ENCODE measurements at regions not wholly inside any gene's neighbourhood (a gene's known extent, or its start where the extent isn't known, plus 50 kb on each side); places are given as distances from the start of the nearest gene placed in this dataset.
"Not testable (repeated sequence)": the region's sequence is repeated elsewhere in the genome, so short reads cannot be mapped to it uniquely, and the experiment has no call there.

GRCh38 chr2:58336416-58336815, 95.3 kb upstream of the FANCL start:
- TF ChIP-seq CREB5 (CRISPR knock-in tag; IDR thresholded peaks at IDR 0.05; ENCODE audit: low read depth) (no peak), TOX (CRISPR knock-in tag; IDR thresholded peaks at IDR 0.05; ENCODE audit: borderline replicate concordance) (no peak), SNAI2 (CRISPR knock-in tag; IDR thresholded peaks at IDR 0.05) (no peak), ZC3H10 (CRISPR knock-in tag; IDR thresholded peaks at IDR 0.05) (no peak), ARNTL (CRISPR knock-in tag; IDR thresholded peaks at IDR 0.05; ENCODE audit: borderline replicate concordance, low read depth) (no peak), CSRNP3 (CRISPR knock-in tag; IDR thresholded peaks at IDR 0.05) (no peak), RARB (CRISPR knock-in tag; IDR thresholded peaks at IDR 0.05) (no peak), ZFP3 (CRISPR knock-in tag; IDR thresholded peaks at IDR 0.05) (no peak), TCF4 (CRISPR knock-in tag; IDR thresholded peaks at IDR 0.05; ENCODE audit: borderline replicate concordance) (no peak), ZNF70 (CRISPR knock-in tag; IDR thresholded peaks at IDR 0.05) (no peak), CSDC2 (CRISPR knock-in tag; IDR thresholded peaks at IDR 0.05) (no peak)
- ATAC-seq: no peak

GRCh38 chr2:58334414-58334813, 93.3 kb upstream of the FANCL start:
- TF ChIP-seq CREB5 (CRISPR knock-in tag; IDR thresholded peaks at IDR 0.05; ENCODE audit: low read depth) (no peak), ZNF70 (CRISPR knock-in tag; IDR thresholded peaks at IDR 0.05) (no peak), ARNTL (CRISPR knock-in tag; IDR thresholded peaks at IDR 0.05; ENCODE audit: borderline replicate concordance, low read depth) (no peak), CSRNP3 (CRISPR knock-in tag; IDR thresholded peaks at IDR 0.05) (no peak), ISL1 (CRISPR knock-in tag; IDR thresholded peaks at IDR 0.05) (no peak), OSR1 (CRISPR knock-in tag; IDR thresholded peaks at IDR 0.05) (no peak), TCF4 (CRISPR knock-in tag; IDR thresholded peaks at IDR 0.05; ENCODE audit: borderline replicate concordance) (no peak), SNAI2 (CRISPR knock-in tag; IDR thresholded peaks at IDR 0.05) (no peak)
- no peak for ATAC-seq

DNA sequence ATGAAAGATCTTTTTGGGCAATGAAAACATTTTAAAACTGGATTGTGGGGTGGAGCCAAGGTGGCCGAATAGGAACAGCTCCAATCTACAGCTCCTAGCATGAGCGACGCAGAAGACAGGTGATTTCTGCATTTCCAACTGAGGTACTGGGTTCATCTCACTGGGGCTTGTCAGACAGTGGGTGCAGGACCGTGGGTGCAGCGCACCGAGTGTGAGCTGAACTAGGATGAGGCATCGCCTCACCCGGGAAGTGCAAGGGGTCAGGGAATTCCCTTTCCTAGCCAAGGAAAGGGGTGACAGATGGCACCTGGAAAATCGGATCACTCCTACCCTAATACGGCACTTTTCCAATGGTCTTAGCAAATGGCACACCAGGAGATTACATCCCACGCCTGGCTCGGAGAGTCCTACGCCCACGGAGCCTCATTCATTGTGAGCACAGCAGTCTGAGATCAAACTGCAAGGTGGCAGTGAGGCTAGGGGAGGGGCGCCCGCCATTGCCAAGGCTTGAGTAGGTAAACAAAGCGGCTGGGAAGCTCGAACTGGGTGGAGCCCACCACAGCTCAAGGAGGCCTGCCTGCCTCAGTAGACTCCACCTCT, 84.3 kb upstream of the FANCL start:
- not testable (repeated sequence) for ATAC-seq

DNA sequence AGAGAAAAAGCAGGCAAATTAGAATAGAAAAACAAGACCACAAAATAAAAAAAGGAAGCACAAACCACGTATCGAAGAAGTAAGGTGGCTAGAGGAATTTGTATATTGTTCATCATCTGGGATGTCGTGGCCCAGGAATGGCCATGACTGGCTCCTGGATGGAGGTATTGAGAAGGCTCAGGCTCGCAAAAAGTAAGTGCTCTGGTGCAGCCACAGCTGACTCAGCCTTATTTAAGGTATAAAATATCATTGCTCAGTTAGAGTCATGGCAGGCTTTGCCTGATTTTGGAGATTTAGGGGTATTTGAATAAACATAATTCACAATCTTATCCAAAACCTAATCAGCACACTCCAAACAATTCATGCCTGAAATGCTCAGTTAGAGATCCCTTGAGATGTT, 78.4 kb upstream of the FANCL start:
- ATAC-seq: no peak
- TF ChIP-seq, protein P1, sequence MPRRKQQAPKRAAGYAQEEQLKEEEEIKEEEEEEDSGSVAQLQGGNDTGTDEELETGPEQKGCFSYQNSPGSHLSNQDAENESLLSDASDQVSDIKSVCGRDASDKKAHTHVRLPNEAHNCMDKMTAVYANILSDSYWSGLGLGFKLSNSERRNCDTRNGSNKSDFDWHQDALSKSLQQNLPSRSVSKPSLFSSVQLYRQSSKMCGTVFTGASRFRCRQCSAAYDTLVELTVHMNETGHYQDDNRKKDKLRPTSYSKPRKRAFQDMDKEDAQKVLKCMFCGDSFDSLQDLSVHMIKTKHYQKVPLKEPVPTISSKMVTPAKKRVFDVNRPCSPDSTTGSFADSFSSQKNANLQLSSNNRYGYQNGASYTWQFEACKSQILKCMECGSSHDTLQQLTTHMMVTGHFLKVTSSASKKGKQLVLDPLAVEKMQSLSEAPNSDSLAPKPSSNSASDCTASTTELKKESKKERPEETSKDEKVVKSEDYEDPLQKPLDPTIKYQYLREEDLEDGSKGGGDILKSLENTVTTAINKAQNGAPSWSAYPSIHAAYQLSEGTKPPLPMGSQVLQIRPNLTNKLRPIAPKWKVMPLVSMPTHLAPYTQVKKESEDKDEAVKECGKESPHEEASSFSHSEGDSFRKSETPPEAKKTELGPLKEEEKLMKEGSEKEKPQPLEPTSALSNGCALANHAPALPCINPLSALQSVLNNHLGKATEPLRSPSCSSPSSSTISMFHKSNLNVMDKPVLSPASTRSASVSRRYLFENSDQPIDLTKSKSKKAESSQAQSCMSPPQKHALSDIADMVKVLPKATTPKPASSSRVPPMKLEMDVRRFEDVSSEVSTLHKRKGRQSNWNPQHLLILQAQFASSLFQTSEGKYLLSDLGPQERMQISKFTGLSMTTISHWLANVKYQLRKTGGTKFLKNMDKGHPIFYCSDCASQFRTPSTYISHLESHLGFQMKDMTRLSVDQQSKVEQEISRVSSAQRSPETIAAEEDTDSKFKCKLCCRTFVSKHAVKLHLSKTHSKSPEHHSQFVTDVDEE (CRISPR knock-in tag; IDR thresholded peaks at IDR 0.05): no peak
- no peak for TF ChIP-seq SNAI2 (CRISPR knock-in tag; IDR thresholded peaks at IDR 0.05)
- TF ChIP-seq BACH2 (CRISPR knock-in tag; IDR thresholded peaks at IDR 0.05; ENCODE audit: borderline replicate concordance): no peak
- TF ChIP-seq ARNTL (CRISPR knock-in tag; IDR thresholded peaks at IDR 0.05; ENCODE audit: borderline replicate concordance, low read depth): no peak
- TF ChIP-seq ZFP30 (CRISPR knock-in tag; IDR thresholded peaks at IDR 0.05): no peak
- TF ChIP-seq ESRRG (CRISPR knock-in tag; IDR thresholded peaks at IDR 0.05): no peak
- TF ChIP-seq ZNF565 (CRISPR knock-in tag; conservative IDR thresholded peaks at IDR 0.05; ENCODE audit: low read depth): no peak

DNA sequence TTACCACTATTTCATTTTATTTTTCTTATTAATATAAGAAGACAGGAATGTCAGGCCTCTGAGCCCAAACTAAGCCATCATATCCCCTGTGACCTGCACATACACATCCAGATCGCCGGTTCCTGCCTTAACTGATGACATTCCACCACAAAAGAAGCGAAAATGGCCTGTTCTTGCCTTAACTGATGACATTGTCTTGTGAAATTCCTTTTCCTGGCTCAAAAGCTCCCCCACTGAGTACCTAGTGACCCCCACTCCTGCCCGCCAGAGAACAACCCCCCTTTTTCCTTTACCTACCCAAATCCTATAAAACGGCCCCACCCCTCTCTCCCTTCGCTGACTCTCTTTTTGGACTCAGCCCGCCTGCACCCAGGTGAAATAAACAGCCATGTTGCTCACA, 77.8 kb upstream of the FANCL start:
- not testable (repeated sequence) for ATAC-seq
